ENCODE measurements at regions not wholly inside any gene's neighbourhood (a gene's known extent, or its start where the extent isn't known, plus 50 kb on each side); places are given as distances from the start of the nearest gene placed in this dataset.
A peak's percentile ranks its signal among the peaks of the same experiment; 100 is the strongest.
"Not testable (repeated sequence)": the region's sequence is repeated elsewhere in the genome, so short reads cannot be mapped to it uniquely, and the experiment has no call there.

DNA sequence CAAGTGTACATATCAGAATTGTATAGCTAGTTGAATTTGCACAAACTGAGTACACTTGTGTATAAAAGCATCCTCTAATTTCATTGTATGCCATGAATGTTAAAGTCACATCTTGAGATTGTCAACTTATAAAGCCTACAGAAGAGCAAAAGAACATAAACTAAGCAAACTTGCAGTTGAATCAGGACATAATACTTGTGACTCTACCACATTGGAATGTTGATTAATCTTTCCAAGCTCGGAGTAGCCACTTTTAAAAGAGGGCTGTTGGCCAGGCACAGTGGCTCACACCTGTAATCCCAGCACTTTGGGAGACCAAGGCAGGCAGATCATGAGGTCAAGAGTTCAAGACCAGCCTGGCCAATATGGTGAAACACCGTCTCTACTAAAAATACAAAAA lies 1220.8 kb upstream of the B3GALT2 start:
- H3K27ac ChIP-seq (ENCODE audit: low read depth, low read length); H3K79me2 ChIP-seq (ENCODE audit: insufficient read depth, low read length); H3K4me3 ChIP-seq (replicated peaks in 1 of 2; ENCODE audit: low read depth in 1 of 2, low read length in 2 of 2); H3K4me1 ChIP-seq (ENCODE audit: control insufficient read depth in 1 of 2, insufficient read depth in 2 of 2, low read length in 2 of 2); RAD21 ChIA-PET (ENCODE audit: low non-redundant PET in 1 of 2, low total read pairs in 2 of 2, uncharacterized antibody in 2 of 2, unreplicated experiment in 2 of 2); H4K20me1 ChIP-seq (ENCODE audit: insufficient read depth); H3K9ac ChIP-seq (ENCODE audit: low read length); CTCF ChIA-PET; intact Hi-C loops (cut with micrococcal nuclease); H3K9me3 ChIP-seq (ENCODE audit: control insufficient read depth in 1 of 2, insufficient read depth in 1 of 2, low read depth in 1 of 2, low read length in 2 of 2); H3K9me2 ChIP-seq (ENCODE audit: insufficient read depth); H3K36me3 ChIP-seq (ENCODE audit: control insufficient read depth in 1 of 2, insufficient read depth in 2 of 2, low read length in 2 of 2); H3K27me3 ChIP-seq (ENCODE audit: insufficient read depth, low read length); POLR2A ChIA-PET; DNase-seq (ENCODE audit: low read depth, low spot score); BruUV-seq (replicated peaks): not testable (repeated sequence)
- ATAC-seq: peak; percentile 61
- Histone ChIP-seq H2AFZ (ENCODE audit: low read depth, low read length, poor library complexity, severe bottlenecking) (peak overlapping the region; percentile 79), H3K4me2 (ENCODE audit: low read length) (peak overlapping the region; percentile 10; the same call in 1 of the 2 replicates)
- TF ChIP-seq CBX3 (IDR thresholded peaks at IDR 0.05; ENCODE audit: low read depth) (peak; percentile 38; the same call in 1 of the 2 replicates), FOSL1 (IDR thresholded peaks at IDR 0.05; ENCODE audit: low read depth) (peak; percentile 27; the same call in 1 of the 2 replicates)

DNA sequence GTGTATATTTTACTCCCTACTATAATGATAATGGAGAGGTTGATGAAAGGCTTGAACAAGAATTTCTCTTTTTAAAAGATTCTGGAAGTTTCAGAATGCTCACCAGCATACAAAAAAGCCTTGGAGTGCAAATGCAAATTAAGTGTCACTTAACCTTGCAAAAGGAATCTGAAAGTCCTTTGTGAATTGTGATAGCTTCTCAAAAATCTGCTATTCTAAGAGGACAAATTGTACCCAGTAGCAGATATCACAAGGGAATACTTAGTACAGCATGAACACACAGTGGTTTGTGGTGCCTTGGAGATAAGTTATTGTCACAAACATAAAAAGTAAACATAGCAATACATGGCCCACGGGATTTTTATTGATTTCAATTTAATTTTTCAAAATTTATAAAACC lies 1208.3 kb upstream of the B3GALT2 start:
- intact Hi-C loops (cut with micrococcal nuclease): no loop called here
- H3K27me3 ChIP-seq (ENCODE audit: insufficient read depth, low read length): no peaks in the 10 kb centered on the region
- no peak overlapping the region for H3K9ac ChIP-seq (ENCODE audit: low read length)
- ChIA-PET RAD21 (ENCODE audit: low non-redundant PET in 1 of 2, low total read pairs in 2 of 2, uncharacterized antibody in 2 of 2, unreplicated experiment in 2 of 2) (no interaction called here), CTCF (no interaction called here), POLR2A (no interaction called here)
- ATAC-seq (no peak), DNase-seq (ENCODE audit: low read depth, low spot score) (no peak)
- H3K9me2 ChIP-seq (ENCODE audit: insufficient read depth): no peaks in the 10 kb centered on the region
- no peaks in the 10 kb centered on the region for H3K4me1 ChIP-seq (ENCODE audit: control insufficient read depth in 1 of 2, insufficient read depth in 2 of 2, low read length in 2 of 2)
- no peaks in the 10 kb centered on the region for H4K20me1 ChIP-seq (ENCODE audit: insufficient read depth)
- H3K4me3 ChIP-seq (replicated peaks in 1 of 2; ENCODE audit: low read depth in 1 of 2, low read length in 2 of 2): no peak overlapping the region
- H3K27ac ChIP-seq (ENCODE audit: low read depth, low read length): no peak overlapping the region
- H3K9me3 ChIP-seq (ENCODE audit: control insufficient read depth in 1 of 2, insufficient read depth in 1 of 2, low read depth in 1 of 2, low read length in 2 of 2): no peaks in the 10 kb centered on the region
- no peak overlapping the region for H2AFZ ChIP-seq (ENCODE audit: low read depth, low read length, poor library complexity, severe bottlenecking)
- no peaks in the 10 kb centered on the region for H3K36me3 ChIP-seq (ENCODE audit: control insufficient read depth in 1 of 2, insufficient read depth in 2 of 2, low read length in 2 of 2)
- BruUV-seq (replicated peaks): no TSS peak
- no peak overlapping the region for H3K4me2 ChIP-seq (ENCODE audit: low read length)
- no peaks in the 10 kb centered on the region for H3K79me2 ChIP-seq (ENCODE audit: insufficient read depth, low read length)
- TF ChIP-seq, protein P1, sequence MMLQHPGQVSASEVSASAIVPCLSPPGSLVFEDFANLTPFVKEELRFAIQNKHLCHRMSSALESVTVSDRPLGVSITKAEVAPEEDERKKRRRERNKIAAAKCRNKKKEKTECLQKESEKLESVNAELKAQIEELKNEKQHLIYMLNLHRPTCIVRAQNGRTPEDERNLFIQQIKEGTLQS (IDR thresholded peaks at IDR 0.05): no peak
- TF ChIP-seq SRF (IDR thresholded peaks at IDR 0.05; ENCODE audit: low read depth): no peak
- TF ChIP-seq, protein P2, sequence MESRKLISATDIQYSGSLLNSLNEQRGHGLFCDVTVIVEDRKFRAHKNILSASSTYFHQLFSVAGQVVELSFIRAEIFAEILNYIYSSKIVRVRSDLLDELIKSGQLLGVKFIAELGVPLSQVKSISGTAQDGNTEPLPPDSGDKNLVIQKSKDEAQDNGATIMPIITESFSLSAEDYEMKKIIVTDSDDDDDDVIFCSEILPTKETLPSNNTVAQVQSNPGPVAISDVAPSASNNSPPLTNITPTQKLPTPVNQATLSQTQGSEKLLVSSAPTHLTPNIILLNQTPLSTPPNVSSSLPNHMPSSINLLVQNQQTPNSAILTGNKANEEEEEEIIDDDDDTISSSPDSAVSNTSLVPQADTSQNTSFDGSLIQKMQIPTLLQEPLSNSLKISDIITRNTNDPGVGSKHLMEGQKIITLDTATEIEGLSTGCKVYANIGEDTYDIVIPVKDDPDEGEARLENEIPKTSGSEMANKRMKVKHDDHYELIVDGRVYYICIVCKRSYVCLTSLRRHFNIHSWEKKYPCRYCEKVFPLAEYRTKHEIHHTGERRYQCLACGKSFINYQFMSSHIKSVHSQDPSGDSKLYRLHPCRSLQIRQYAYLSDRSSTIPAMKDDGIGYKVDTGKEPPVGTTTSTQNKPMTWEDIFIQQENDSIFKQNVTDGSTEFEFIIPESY (IDR thresholded peaks at IDR 0.05; ENCODE audit: extremely low read depth, insufficient replicate concordance, low read length): no peak
- TF ChIP-seq JUND (IDR thresholded peaks at IDR 0.05): no peak
- no peak for TF ChIP-seq RAD21 (IDR thresholded peaks at IDR 0.05; ENCODE audit: low read depth)
- no peak for TF ChIP-seq SP1 (IDR thresholded peaks at IDR 0.05; ENCODE audit: low read depth)
- TF ChIP-seq POLR2AphosphoS5 (IDR thresholded peaks at IDR 0.05; ENCODE audit: low read depth, low read length): no peak
- TF ChIP-seq, protein P3, sequence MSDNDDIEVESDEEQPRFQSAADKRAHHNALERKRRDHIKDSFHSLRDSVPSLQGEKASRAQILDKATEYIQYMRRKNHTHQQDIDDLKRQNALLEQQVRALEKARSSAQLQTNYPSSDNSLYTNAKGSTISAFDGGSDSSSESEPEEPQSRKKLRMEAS (IDR thresholded peaks at IDR 0.05): no peak
- TF ChIP-seq YY1 (IDR thresholded peaks at IDR 0.05; ENCODE audit: extremely low read depth, insufficient replicate concordance, low read depth, low read length): no peak
- TF ChIP-seq CEBPB (IDR thresholded peaks at IDR 0.05; ENCODE audit: low read depth): no peak
- TF ChIP-seq, protein P4, sequence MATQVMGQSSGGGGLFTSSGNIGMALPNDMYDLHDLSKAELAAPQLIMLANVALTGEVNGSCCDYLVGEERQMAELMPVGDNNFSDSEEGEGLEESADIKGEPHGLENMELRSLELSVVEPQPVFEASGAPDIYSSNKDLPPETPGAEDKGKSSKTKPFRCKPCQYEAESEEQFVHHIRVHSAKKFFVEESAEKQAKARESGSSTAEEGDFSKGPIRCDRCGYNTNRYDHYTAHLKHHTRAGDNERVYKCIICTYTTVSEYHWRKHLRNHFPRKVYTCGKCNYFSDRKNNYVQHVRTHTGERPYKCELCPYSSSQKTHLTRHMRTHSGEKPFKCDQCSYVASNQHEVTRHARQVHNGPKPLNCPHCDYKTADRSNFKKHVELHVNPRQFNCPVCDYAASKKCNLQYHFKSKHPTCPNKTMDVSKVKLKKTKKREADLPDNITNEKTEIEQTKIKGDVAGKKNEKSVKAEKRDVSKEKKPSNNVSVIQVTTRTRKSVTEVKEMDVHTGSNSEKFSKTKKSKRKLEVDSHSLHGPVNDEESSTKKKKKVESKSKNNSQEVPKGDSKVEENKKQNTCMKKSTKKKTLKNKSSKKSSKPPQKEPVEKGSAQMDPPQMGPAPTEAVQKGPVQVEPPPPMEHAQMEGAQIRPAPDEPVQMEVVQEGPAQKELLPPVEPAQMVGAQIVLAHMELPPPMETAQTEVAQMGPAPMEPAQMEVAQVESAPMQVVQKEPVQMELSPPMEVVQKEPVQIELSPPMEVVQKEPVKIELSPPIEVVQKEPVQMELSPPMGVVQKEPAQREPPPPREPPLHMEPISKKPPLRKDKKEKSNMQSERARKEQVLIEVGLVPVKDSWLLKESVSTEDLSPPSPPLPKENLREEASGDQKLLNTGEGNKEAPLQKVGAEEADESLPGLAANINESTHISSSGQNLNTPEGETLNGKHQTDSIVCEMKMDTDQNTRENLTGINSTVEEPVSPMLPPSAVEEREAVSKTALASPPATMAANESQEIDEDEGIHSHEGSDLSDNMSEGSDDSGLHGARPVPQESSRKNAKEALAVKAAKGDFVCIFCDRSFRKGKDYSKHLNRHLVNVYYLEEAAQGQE (IDR thresholded peaks at IDR 0.05; ENCODE audit: low read depth): no peak
- TF ChIP-seq POLR2A (IDR thresholded peaks at IDR 0.05; ENCODE audit: borderline replicate concordance, extremely low read depth, insufficient read depth, insufficient read length): no peak

Data from HCT116 (cell line).